ENCODE measurements at regions not wholly inside any gene's neighbourhood (a gene's known extent, or its start where the extent isn't known, plus 50 kb on each side); places are given as distances from the start of the nearest gene placed in this dataset.
"Not testable (repeated sequence)": the region's sequence is repeated elsewhere in the genome, so short reads cannot be mapped to it uniquely, and the experiment has no call there.

GRCh38 chr9:25094518-25094917 lies 548.8 kb upstream of the IZUMO3 start:
- Histone ChIP-seq H3K4me3 (ENCODE audit: low read length in 2 of 2) (no peak overlapping the region), H3K14ac (ENCODE audit: low read length) (no peak overlapping the region), H3K18ac (ENCODE audit: low read length) (no peak overlapping the region), H3K27me3 (ENCODE audit: control insufficient read depth in 3 of 3, insufficient read depth in 3 of 3, low read depth in 1 of 3, low read length in 3 of 3) (no peaks in the 10 kb centered on the region), H3K23ac (ENCODE audit: low read depth, low read length, poor library complexity) (no peak overlapping the region), H3K4me2 (ENCODE audit: insufficient read depth, low read length, poor library complexity, severe bottlenecking) (no peak overlapping the region), H3K4ac (ENCODE audit: low read length) (no peak overlapping the region), H2AK5ac (ENCODE audit: low read depth, low read length) (no peak overlapping the region), H3K4me1 (ENCODE audit: control insufficient read depth in 2 of 2, insufficient read depth in 1 of 2, low read depth in 1 of 2, low read length in 2 of 2) (no peaks in the 10 kb centered on the region), H2BK12ac (ENCODE audit: low read length) (no peak overlapping the region), H3K9me3 (replicated peaks in 1 of 2; ENCODE audit: control insufficient read depth in 2 of 2, insufficient read depth in 1 of 2, low read depth in 1 of 2, low read length in 2 of 2) (no peaks in the 10 kb centered on the region), H2AFZ (ENCODE audit: low read length) (no peak overlapping the region), H3K36me3 (replicated peaks in 1 of 2; ENCODE audit: control insufficient read depth in 2 of 2, insufficient read depth in 2 of 2, low read length in 2 of 2) (no peaks in the 10 kb centered on the region), H2BK5ac (ENCODE audit: low read length) (no peak overlapping the region), H2BK120ac (ENCODE audit: low read depth, low read length) (no peak overlapping the region), H2BK15ac (ENCODE audit: low read length) (no peak overlapping the region), H3K27ac (replicated peaks; ENCODE audit: low read length) (no peak overlapping the region), H3K9ac (ENCODE audit: low read depth, low read length, poor library complexity) (no peak overlapping the region), H4K8ac (ENCODE audit: low read depth, low read length) (no peak overlapping the region), H4K91ac (ENCODE audit: low read depth, low read length, poor library complexity) (no peak overlapping the region), H3K79me1 (ENCODE audit: low read depth, low read length) (no peaks in the 10 kb centered on the region)
- WGBS, 2 donors (ENCODE audit: extremely low coverage in 2 of 2, insufficient read length in 2 of 2, insufficient replicate concordance in 1 of 2): no CpG with 5 or more reads among the region's 3 CpGs
- DNase-seq (ENCODE audit: low spot score): no peak

- no peaks in the 10 kb centered on the region for H3K9me3 ChIP-seq (replicated peaks in 1 of 2; ENCODE audit: control insufficient read depth in 2 of 2, insufficient read depth in 1 of 2, low read depth in 1 of 2, low read length in 2 of 2)
- no peak overlapping the region for H3K23ac ChIP-seq (ENCODE audit: low read depth, low read length, poor library complexity)
- no peak overlapping the region for H3K14ac ChIP-seq (ENCODE audit: low read length)
- no peak overlapping the region for H4K91ac ChIP-seq (ENCODE audit: low read depth, low read length, poor library complexity)
- no peak overlapping the region for H3K27ac ChIP-seq (replicated peaks; ENCODE audit: low read length)
- no peaks in the 10 kb centered on the region for H3K79me1 ChIP-seq (ENCODE audit: low read depth, low read length)
- no peak overlapping the region for H2AK5ac ChIP-seq (ENCODE audit: low read depth, low read length)
- no peak overlapping the region for H3K9ac ChIP-seq (ENCODE audit: low read depth, low read length, poor library complexity)
- no peaks in the 10 kb centered on the region for H3K4me1 ChIP-seq (ENCODE audit: control insufficient read depth in 2 of 2, insufficient read depth in 1 of 2, low read depth in 1 of 2, low read length in 2 of 2)
- no peak overlapping the region for H3K4me2 ChIP-seq (ENCODE audit: insufficient read depth, low read length, poor library complexity, severe bottlenecking)
- H3K36me3 ChIP-seq (replicated peaks in 1 of 2; ENCODE audit: control insufficient read depth in 2 of 2, insufficient read depth in 2 of 2, low read length in 2 of 2): no peaks in the 10 kb centered on the region
- H3K4me3 ChIP-seq (ENCODE audit: low read length in 2 of 2): no peak overlapping the region
- H2AFZ ChIP-seq (ENCODE audit: low read length): no peak overlapping the region
- no peak overlapping the region for H2BK15ac ChIP-seq (ENCODE audit: low read length)
- WGBS, 2 donors (ENCODE audit: extremely low coverage in 2 of 2, insufficient read length in 2 of 2, insufficient replicate concordance in 1 of 2): no CpG with 5 or more reads among the region's 3 CpGs
- H2BK12ac ChIP-seq (ENCODE audit: low read length): no peak overlapping the region
- H3K27me3 ChIP-seq (ENCODE audit: control insufficient read depth in 3 of 3, insufficient read depth in 3 of 3, low read depth in 1 of 3, low read length in 3 of 3): no peaks in the 10 kb centered on the region
- no peak overlapping the region for H2BK120ac ChIP-seq (ENCODE audit: low read depth, low read length)
- H3K18ac ChIP-seq (ENCODE audit: low read length): no peak overlapping the region
- H3K4ac ChIP-seq (ENCODE audit: low read length): no peak overlapping the region
- DNase-seq (ENCODE audit: low spot score): no peak
- no peak overlapping the region for H4K8ac ChIP-seq (ENCODE audit: low read depth, low read length)
- H2BK5ac ChIP-seq (ENCODE audit: low read length): no peak overlapping the region
These were observed 532.5 kb upstream of the IZUMO3 start for GRCh38 chr9:25078202-25078601.

GRCh38 chr9:25048098-25048724 lies 502.5 kb upstream of the IZUMO3 start:
- Histone ChIP-seq H3K4me3 (ENCODE audit: low read length in 2 of 2) (no peak overlapping the region), H2BK120ac (ENCODE audit: low read depth, low read length) (no peak overlapping the region), H3K27ac (replicated peaks; ENCODE audit: low read length) (no peak overlapping the region), H3K9ac (ENCODE audit: low read depth, low read length, poor library complexity) (no peak overlapping the region), H2BK12ac (ENCODE audit: low read length) (no peak overlapping the region), H3K27me3 (ENCODE audit: control insufficient read depth in 3 of 3, insufficient read depth in 3 of 3, low read depth in 1 of 3, low read length in 3 of 3) (no peaks in the 10 kb centered on the region), H2AFZ (ENCODE audit: low read length) (no peak overlapping the region), H3K14ac (ENCODE audit: low read length) (no peak overlapping the region), H2AK5ac (ENCODE audit: low read depth, low read length) (no peak overlapping the region), H4K8ac (ENCODE audit: low read depth, low read length) (no peak overlapping the region), H3K18ac (ENCODE audit: low read length) (no peak overlapping the region), H3K4me2 (ENCODE audit: insufficient read depth, low read length, poor library complexity, severe bottlenecking) (no peak overlapping the region), H2BK5ac (ENCODE audit: low read length) (no peak overlapping the region), H3K9me3 (replicated peaks in 1 of 2; ENCODE audit: control insufficient read depth in 2 of 2, insufficient read depth in 1 of 2, low read depth in 1 of 2, low read length in 2 of 2) (no peaks in the 10 kb centered on the region), H3K79me1 (ENCODE audit: low read depth, low read length) (no peaks in the 10 kb centered on the region), H3K36me3 (replicated peaks in 1 of 2; ENCODE audit: control insufficient read depth in 2 of 2, insufficient read depth in 2 of 2, low read length in 2 of 2) (no peaks in the 10 kb centered on the region), H3K4ac (ENCODE audit: low read length) (no peak overlapping the region), H3K4me1 (ENCODE audit: control insufficient read depth in 2 of 2, insufficient read depth in 1 of 2, low read depth in 1 of 2, low read length in 2 of 2) (no peaks in the 10 kb centered on the region), H3K23ac (ENCODE audit: low read depth, low read length, poor library complexity) (no peak overlapping the region), H2BK15ac (ENCODE audit: low read length) (no peak overlapping the region), H4K91ac (ENCODE audit: low read depth, low read length, poor library complexity) (no peak overlapping the region)
- WGBS, 2 donors (ENCODE audit: extremely low coverage in 2 of 2, insufficient read length in 2 of 2, insufficient replicate concordance in 1 of 2): no CpG with 5 or more reads among the region's 1 CpG
- DNase-seq (ENCODE audit: low spot score): no peak

- H2BK15ac ChIP-seq (ENCODE audit: low read length); H2BK12ac ChIP-seq (ENCODE audit: low read length); H3K18ac ChIP-seq (ENCODE audit: low read length); H3K4me2 ChIP-seq (ENCODE audit: insufficient read depth, low read length, poor library complexity, severe bottlenecking); H2AFZ ChIP-seq (ENCODE audit: low read length); H3K23ac ChIP-seq (ENCODE audit: low read depth, low read length, poor library complexity); H3K4ac ChIP-seq (ENCODE audit: low read length); H2BK5ac ChIP-seq (ENCODE audit: low read length); H3K4me3 ChIP-seq (ENCODE audit: low read length in 2 of 2); DNase-seq (ENCODE audit: low spot score); H3K9ac ChIP-seq (ENCODE audit: low read depth, low read length, poor library complexity); H3K9me3 ChIP-seq (replicated peaks in 1 of 2; ENCODE audit: control insufficient read depth in 2 of 2, insufficient read depth in 1 of 2, low read depth in 1 of 2, low read length in 2 of 2); H4K8ac ChIP-seq (ENCODE audit: low read depth, low read length); H3K79me1 ChIP-seq (ENCODE audit: low read depth, low read length); H3K27ac ChIP-seq (replicated peaks; ENCODE audit: low read length); H3K14ac ChIP-seq (ENCODE audit: low read length); H2BK120ac ChIP-seq (ENCODE audit: low read depth, low read length); H3K36me3 ChIP-seq (replicated peaks in 1 of 2; ENCODE audit: control insufficient read depth in 2 of 2, insufficient read depth in 2 of 2, low read length in 2 of 2); H3K4me1 ChIP-seq (ENCODE audit: control insufficient read depth in 2 of 2, insufficient read depth in 1 of 2, low read depth in 1 of 2, low read length in 2 of 2); H4K91ac ChIP-seq (ENCODE audit: low read depth, low read length, poor library complexity); H2AK5ac ChIP-seq (ENCODE audit: low read depth, low read length); H3K27me3 ChIP-seq (ENCODE audit: control insufficient read depth in 3 of 3, insufficient read depth in 3 of 3, low read depth in 1 of 3, low read length in 3 of 3): not testable (repeated sequence)
- WGBS, 2 donors (ENCODE audit: extremely low coverage in 2 of 2, insufficient read length in 2 of 2, insufficient replicate concordance in 1 of 2): no CpG with 5 or more reads among the region's 8 CpGs
These were observed 499.8 kb upstream of the IZUMO3 start for GRCh38 chr9:25045469-25045868.
